C1 segment of cervical spinal cord (tissue), 14 donors: ENCODE measurements at regions not wholly inside any gene's neighbourhood (a gene's known extent, or its start where the extent isn't known, plus 50 kb on each side); places are given as distances from the start of the nearest gene placed in this dataset.
A peak's percentile ranks its signal among the peaks of the same experiment; 100 is the strongest.

ENCODE experiments used
- DNase-seq, 14 donors: peaks; one replicate each; lab custom pipeline; 2025; lab: John Stamatoyannopoulos, UW

GRCh38 chr15:35596285-35596684 is 50.3 kb upstream of the DPH6 start:
- no peak for DNase-seq

GRCh38 chr15:35602836-35603235 is 56.9 kb upstream of the DPH6 start:
- no peak for DNase-seq

- DNase-seq: no peak
Measured at GRCh38 chr15:35603301-35603700, 57.3 kb upstream of the DPH6 start.

DNA sequence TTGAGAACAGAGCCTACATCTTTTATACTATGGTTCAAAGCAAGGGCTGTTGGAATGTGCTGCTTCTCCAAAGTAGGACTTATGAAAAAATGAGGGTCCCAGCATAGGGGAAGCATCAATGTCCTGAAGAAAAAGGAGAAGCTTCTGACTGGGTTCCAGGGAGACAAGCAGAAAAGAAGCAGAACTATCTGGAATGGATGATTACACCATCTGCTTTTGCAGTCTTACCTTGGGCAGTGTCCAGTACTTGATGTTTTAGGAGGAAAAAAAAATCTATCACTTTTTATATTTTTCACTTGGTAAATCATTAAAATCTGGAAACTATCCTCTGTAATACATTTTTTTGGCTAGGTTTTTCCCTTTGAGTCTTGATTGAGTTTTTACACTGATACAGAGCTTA is 57.9 kb upstream of the DPH6 start:
- no peak for DNase-seq

DNA sequence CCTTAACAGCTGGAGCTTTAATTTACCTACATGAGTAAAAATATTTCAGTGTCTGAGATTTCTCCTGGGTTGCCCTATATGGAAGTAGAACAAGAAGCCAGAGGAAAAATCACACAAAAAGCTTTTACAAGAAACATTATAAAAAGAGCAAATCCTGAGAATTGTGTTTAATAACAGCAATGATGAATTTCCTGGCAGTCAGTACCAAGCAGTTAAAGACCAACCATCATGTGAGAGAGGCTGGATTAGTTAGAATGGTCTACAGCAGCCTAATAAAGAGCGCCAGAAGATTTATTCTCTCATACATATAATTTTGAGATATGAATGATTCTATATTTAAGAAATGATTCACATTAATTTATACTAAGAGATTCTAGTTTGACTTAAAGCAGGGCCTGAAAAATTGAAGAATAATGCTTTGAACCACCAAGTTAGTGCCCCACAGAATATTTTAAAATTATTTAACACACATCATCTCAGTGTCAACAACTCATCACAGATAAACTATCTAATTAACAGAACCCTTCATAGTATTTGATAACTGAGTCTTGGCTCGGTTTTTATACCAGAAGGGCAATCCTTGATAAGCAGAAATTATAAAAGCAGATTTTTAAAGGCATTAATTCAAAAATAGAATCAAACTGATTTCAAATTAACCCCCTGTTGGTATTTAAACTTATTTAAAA is 59.9 kb upstream of the DPH6 start:
- DNase-seq: no peak

DNA sequence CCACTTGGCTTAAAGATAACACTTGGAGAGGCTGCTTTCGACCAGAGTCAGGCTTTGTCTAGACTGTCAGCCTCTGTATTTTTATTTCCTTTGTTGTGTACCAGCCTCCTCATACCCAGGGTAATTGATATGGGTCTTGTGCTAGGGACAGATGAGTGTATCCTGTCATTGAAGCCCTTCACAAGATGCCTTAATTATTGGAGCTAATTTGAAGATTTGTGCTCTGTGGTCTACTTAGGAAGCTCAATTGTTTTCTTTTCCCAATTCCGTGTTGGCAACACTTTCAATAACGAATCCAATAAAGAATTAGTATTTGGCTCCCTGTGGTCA is 60.5 kb upstream of the DPH6 start:
- no peak for DNase-seq

GRCh38 chr15:35616498-35617271 is 70.7 kb upstream of the DPH6 start:
- no peak for DNase-seq

DNA sequence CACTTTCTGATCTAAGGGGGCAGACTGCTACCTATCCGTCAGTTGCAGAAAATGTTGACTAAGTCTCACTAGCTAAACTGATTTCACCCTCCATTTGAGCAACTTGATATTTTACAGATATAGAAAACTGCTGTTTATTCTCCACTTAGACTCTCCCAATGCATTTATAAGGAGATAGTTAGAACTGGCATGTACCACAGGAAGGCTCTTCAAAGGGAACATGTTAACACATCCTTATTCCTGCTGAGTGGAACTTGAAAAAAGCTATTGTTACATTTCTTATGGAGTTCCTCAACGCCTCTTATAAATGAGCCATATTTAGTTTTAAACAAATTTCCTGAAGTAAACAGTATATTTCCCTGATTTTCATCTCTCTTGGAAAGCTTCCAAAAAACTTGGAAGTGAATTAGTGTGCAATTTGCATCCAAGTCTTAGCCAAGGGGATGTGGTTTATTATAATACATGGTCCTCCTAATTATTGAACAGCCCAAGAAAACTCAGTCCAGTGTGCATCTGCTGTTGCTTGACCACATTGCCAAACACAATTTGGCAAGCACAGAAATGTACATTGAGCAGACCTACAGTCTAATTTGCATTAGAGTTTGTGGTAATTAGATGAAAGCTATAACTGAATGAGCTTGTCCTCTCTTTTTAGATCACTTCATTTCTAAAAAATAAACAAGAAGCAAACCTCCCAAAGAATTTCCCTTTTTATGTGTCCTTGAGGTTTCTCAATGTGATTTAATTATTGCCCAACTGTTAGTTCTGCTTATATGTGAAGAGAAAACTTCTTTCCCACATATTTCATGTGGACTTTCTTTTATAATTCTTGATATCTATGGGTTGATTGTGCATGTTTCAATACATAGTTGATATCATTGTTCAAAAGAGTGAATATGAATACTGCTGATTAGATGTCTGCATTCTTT is 72.6 kb upstream of the DPH6 start:
- DNase-seq: no peak

DNA sequence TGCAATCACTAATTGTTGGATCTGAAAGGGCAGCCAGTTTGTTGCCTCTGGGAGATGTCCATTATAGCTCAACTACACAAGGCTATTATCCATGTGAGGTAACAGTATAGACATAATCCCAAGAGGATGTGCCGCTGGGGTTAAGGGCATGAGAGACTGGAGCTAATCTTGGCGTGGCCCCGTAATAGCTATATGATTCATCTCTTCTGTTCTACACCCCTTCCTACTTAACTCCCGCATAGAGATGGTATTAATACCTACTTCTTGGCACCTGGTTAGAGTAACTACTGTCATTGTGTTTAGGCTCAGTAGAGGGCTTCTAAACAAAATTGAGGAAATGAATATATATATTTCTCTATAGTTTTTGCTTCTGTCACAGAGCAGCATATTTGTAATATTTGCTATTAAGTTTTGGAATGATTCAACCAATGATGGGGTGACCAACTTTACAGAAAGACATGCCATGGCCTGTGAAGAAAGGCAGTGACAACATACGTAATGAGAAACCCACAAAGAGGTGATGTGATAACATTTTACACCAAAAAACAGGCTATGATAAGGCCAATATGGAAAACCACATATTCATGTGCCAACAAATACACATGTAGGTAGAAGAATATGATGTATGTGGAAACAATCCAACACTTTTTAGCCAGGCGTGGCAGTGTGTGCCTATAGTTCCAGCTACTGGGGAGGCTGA is 76.8 kb upstream of the DPH6 start:
- no peak for DNase-seq

- no peak for DNase-seq
Measured at GRCh38 chr15:35624881-35625280, 78.9 kb upstream of the DPH6 start.

GRCh38 chr15:35626571-35627318 is 80.8 kb upstream of the DPH6 start:
- DNase-seq: peak in 1 of 14 donors; percentile 0

DNA sequence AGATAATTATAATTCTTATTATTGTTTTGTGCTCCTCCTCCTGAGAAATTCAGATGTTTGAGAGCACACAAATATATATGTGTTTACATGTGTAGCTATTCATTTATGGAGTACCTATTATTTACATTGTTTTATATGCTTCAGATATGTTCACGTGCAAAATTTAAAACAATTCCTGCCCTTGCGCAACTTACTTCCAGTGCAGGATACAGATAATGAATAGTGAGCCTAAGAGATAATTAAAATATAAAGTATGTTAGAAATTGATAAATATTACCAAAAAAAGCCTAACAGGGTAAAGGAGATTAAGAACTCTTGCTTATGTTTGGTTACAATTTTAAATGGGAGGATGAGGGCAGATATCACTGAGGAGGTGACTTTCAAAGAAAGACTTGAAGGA is 81.7 kb upstream of the DPH6 start:
- no peak for DNase-seq

DNA sequence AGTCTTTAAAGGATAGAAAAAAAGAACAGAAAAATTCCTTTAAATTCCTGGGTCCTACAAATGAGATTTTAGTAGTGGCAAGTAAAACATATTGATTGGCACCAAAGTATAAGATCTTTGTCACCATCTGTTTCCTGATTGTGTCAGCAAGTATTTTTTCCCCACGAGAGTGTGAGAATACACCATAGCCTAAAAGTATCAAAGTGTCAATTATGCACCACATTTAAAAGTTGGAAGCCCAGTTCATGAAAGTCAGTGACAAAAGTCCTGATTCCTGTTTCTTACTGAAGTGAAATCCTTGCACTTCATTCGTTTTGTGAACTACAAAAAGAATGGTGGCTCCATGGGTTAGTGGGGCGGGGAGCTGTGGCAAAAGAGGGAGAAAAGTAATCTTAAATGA is 83.8 kb upstream of the DPH6 start:
- no peak for DNase-seq

DNA sequence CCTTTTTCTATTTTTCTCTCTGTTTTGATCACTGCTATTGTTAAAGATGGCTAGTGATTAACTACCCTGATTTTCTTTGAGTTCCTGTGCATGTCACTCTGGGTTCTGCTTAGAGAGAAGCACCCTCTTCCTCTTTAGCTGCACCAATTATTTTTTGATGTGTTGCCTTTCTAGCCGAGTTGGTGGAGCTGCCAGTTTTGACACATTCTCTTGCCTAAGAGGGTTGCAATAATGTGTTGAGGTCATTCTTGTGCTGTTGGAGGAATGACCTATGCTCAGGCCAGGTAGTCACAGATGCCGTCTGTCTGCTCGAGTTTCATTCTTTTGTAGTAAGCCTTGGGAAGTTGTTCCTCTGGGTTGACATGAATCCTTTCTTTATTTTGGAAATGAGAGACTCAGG is 84.6 kb upstream of the DPH6 start:
- DNase-seq: no peak

DNA sequence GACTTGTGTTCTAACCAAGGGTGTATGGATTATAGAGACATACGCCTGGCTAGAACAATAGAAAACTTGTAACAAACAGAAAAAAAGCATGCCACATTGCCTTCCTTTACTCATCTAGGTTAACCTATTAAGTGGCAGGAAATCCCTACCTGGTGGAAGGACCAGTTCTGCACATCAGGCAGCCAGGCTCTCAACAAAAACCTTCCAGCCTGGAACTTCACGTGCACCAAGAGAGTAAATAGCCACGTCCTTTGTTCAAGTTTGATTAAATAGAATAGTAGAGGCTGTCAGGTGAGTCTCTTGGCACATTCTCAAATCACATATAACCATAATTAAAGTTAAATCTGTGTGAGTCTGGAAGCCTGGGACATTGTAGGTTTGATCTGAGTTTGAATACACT is 85.0 kb upstream of the DPH6 start:
- no peak for DNase-seq

- DNase-seq: no peak
Measured at GRCh38 chr15:35633677-35634076, 87.7 kb upstream of the DPH6 start.

GRCh38 chr15:35646790-35647189 is 100.8 kb upstream of the DPH6 start:
- no peak for DNase-seq

DNA sequence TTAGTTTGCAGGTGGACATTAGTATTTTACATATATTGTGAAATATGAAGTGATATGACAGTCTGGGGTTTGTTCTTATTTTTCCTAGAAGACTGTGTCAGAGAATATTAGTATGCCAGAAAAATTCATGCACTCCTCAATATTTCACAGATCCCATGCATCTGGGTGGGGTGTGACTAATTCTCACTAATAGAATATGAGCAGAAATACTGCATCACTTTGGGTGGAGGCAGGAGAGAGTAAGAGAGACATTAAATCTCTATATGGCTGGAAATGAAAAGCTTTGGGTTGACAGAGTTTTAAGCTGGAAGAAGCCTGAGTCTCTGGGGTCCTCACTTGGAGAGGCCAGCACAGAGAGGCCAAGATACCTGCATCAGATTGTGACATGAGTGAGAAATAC is 101.3 kb upstream of the DPH6 start:
- no peak for DNase-seq

DNA sequence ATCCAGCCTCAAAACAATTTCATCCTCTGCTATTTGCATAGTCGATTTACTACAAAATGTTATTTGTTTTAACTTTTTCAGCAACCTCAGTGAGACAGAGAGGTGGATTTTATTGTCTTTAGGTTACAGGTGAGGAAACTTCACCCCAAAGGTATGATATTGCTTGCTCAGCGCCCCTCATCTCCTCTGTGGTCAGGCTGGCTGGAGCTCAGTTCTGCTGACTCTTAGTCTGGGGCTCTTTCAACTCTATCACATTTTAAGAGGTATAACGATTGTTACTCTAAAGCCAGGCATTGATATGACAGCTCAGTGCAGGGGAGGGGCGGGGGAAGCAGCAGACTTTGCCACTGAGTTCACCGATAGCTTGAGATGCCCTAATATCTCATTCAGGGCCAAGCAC is 103.0 kb upstream of the DPH6 start:
- DNase-seq: no peak

GRCh38 chr15:35649575-35649974 is 103.6 kb upstream of the DPH6 start:
- DNase-seq: no peak

GRCh38 chr15:35654332-35654731 is 108.4 kb upstream of the DPH6 start:
- no peak for DNase-seq
